ENCODE measurements at regions not wholly inside any gene's neighbourhood (a gene's known extent, or its start where the extent isn't known, plus 50 kb on each side); places are given as distances from the start of the nearest gene placed in this dataset.

GRCh38 chr19:29436591-29437103, 89.1 kb upstream of the VSTM2B start:
- Histone ChIP-seq H3K9me3 (no peaks in the 10 kb centered on the region), H3K27me3 (no peaks in the 10 kb centered on the region), H3K36me3 (ENCODE audit: low read depth, missing control alignments) (no peaks in the 10 kb centered on the region), H3K4me1 (no peaks in the 10 kb centered on the region), H3K27ac (no peak overlapping the region), H3K4me3 (no peak overlapping the region)
- intact Hi-C loops (cut with DNase I; ENCODE audit: low total_unique reads), result no loop called here
- TF ChIP-seq CTCF (IDR thresholded peaks at IDR 0.05) (no peak), POLR2A (IDR thresholded peaks at IDR 0.05) (no peak)
- DNase-seq, result no peak
- WGBS, 2 donors, result 76 to 86% methylated on average over 10 to 11 of the region's 11 CpGs

GRCh38 chr19:29439021-29439420, 86.8 kb upstream of the VSTM2B start:
- H3K9me3 ChIP-seq, result no peaks in the 10 kb centered on the region
- no peak overlapping the region for H3K27ac ChIP-seq
- no peaks in the 10 kb centered on the region for H3K4me1 ChIP-seq
- DNase-seq, result no peak
- no peak for TF ChIP-seq POLR2A (IDR thresholded peaks at IDR 0.05)
- TF ChIP-seq CTCF (IDR thresholded peaks at IDR 0.05), result no peak
- H3K4me3 ChIP-seq, result no peak overlapping the region
- intact Hi-C loops (cut with DNase I; ENCODE audit: low total_unique reads), result no loop called here
- H3K36me3 ChIP-seq (ENCODE audit: low read depth, missing control alignments), result no peaks in the 10 kb centered on the region
- no peaks in the 10 kb centered on the region for H3K27me3 ChIP-seq

- H3K27me3 ChIP-seq, result no peaks in the 10 kb centered on the region
- WGBS, 2 donors, result 60 to 91% methylated on average over 5 to 25 of the region's 34 CpGs
- intact Hi-C loops (cut with DNase I; ENCODE audit: low total_unique reads), result no loop called here
- DNase-seq, result peak; percentile 16
- H3K4me3 ChIP-seq, result peak overlapping the region in 1 of 2 donors; percentile 13
- no peaks in the 10 kb centered on the region for H3K9me3 ChIP-seq
- H3K4me1 ChIP-seq, result no peaks in the 10 kb centered on the region
- TF ChIP-seq POLR2A (IDR thresholded peaks at IDR 0.05) (no peak), CTCF (IDR thresholded peaks at IDR 0.05) (no peak)
- no peaks in the 10 kb centered on the region for H3K36me3 ChIP-seq (ENCODE audit: low read depth, missing control alignments)
- H3K27ac ChIP-seq, result no peak overlapping the region
These were observed 85.9 kb upstream of the VSTM2B start for GRCh38 chr19:29439688-29440550.

GRCh38 chr19:29442094-29442493, 83.7 kb upstream of the VSTM2B start:
- 67 to 74% methylated on average over 5 to 7 of the region's 7 CpGs for WGBS, 2 donors
- no peak for DNase-seq
- intact Hi-C loops (cut with DNase I; ENCODE audit: low total_unique reads), result no loop called here
- Histone ChIP-seq H3K4me3 (no peak overlapping the region), H3K27me3 (no peaks in the 10 kb centered on the region), H3K36me3 (ENCODE audit: low read depth, missing control alignments) (no peaks in the 10 kb centered on the region), H3K4me1 (no peaks in the 10 kb centered on the region), H3K9me3 (no peaks in the 10 kb centered on the region), H3K27ac (no peak overlapping the region)
- no peak for TF ChIP-seq POLR2A (IDR thresholded peaks at IDR 0.05)
- TF ChIP-seq CTCF (IDR thresholded peaks at IDR 0.05), result no peak

GRCh38 chr19:29442910-29443309, 82.9 kb upstream of the VSTM2B start:
- 75 to 83% methylated on average over 2 to 5 of the region's 5 CpGs for WGBS, 2 donors
- Histone ChIP-seq H3K9me3 (no peaks in the 10 kb centered on the region), H3K36me3 (ENCODE audit: low read depth, missing control alignments) (no peaks in the 10 kb centered on the region), H3K27me3 (no peaks in the 10 kb centered on the region), H3K4me1 (no peaks in the 10 kb centered on the region), H3K27ac (no peak overlapping the region), H3K4me3 (no peak overlapping the region)
- DNase-seq, result peak; percentile 5
- TF ChIP-seq CTCF (IDR thresholded peaks at IDR 0.05) (no peak), POLR2A (IDR thresholded peaks at IDR 0.05) (no peak)
- intact Hi-C loops (cut with DNase I; ENCODE audit: low total_unique reads), result no loop called here
